Activated CD8-positive, alpha-beta memory T cell treated with anti-CD3 and anti-CD28 coated beads, Interleukin-2, amount 10 ng/mL, durations not matched to agents 7 days and 5 days (primary cell): ENCODE measurements at regions not wholly inside any gene's neighbourhood (a gene's known extent, or its start where the extent isn't known, plus 50 kb on each side); places are given as distances from the start of the nearest gene placed in this dataset.

Experiments
- ATAC-seq: fragments of 150-1000 bp; cut with Tn5 transposase; one replicate; pipeline ENCODE4 v1.10.0; 2021; ENCODE audit warnings: moderate library complexity
- CTCF ChIA-PET: fragments of 350-600 bp; sonication (Branson Sonifier 250); formaldehyde crosslinking; loops from one replicate; lab custom pipeline; 2021; ENCODE audit warnings: antibody characterized with exemption; lab: Charles Lee
- DNase-seq: peaks from one replicate; pipeline ENCODE4 v3.0.0-alpha.2; 2020
- H3K27ac Mint-ChIP-seq: one replicate; pipeline ENCODE4 v1.8.0; 2021; ENCODE audit warnings: mild to moderate bottlenecking, mixed read lengths
- H3K27me3 Mint-ChIP-seq: one replicate; pipeline ENCODE4 v1.8.0; 2021; ENCODE audit warnings: mixed read lengths
- H3K36me3 Mint-ChIP-seq: one replicate; pipeline ENCODE4 v1.8.0; 2021; ENCODE audit warnings: mild to moderate bottlenecking, mixed read lengths
- H3K4me1 Mint-ChIP-seq: one replicate; pipeline ENCODE4 v1.8.0; 2021; ENCODE audit warnings: mixed read lengths
- H3K4me3 Mint-ChIP-seq: one replicate; pipeline ENCODE4 v1.8.0; 2021; ENCODE audit warnings: mild to moderate bottlenecking, moderate library complexity, mixed read lengths
- H3K9me3 Mint-ChIP-seq: one replicate; pipeline ENCODE4 v1.8.0; 2022; ENCODE audit warnings: low read depth, mixed read lengths

DNA sequence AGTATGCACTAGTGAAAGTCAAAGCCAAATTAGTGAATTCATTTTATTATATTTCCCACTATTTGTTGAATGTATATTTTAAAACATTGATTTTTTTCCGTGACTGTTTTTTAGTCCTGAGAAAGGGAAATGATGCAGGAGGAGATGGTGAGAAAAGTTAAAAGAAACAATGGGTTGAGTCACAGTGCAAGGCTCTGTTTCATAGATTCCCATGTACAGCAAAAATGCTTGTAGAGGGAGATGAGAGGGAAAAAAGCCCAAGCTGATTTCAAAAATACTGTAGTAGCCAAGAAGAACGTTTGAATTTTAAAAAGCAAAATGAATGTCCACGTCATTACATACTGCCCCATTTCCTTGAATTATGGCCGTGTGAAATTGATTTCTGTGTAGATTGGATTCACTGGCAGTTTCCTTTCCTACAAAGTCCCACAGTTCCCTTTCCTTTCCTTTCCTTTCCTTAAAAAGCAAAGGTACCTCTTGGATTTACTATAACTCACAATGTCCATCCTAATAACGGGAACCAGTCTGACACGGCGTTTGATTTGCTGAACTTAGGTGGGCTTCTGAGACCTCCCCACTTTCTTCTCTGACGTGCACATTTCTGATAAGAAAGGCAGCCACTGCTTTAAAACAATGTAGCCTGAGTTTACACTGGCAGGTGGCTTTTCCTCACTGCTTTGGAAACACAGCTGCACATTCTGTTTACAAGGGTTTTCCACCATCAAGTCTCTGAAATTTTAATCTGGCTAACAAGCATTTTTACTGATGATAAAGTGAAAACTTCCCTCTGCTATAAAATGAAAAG is 63.7 kb downstream of the SPCS3 start:
- no peak overlapping the region for H3K27ac Mint-ChIP-seq
- ATAC-seq (no peak), DNase-seq (no peak)
- H3K9me3 Mint-ChIP-seq = no peaks in the 10 kb centered on the region
- CTCF ChIA-PET = no interaction called here
- H3K4me1 Mint-ChIP-seq = no peaks in the 10 kb centered on the region
- no peak overlapping the region for H3K4me3 Mint-ChIP-seq
- no peaks in the 10 kb centered on the region for H3K36me3 Mint-ChIP-seq
- no peaks in the 10 kb centered on the region for H3K27me3 Mint-ChIP-seq

DNA sequence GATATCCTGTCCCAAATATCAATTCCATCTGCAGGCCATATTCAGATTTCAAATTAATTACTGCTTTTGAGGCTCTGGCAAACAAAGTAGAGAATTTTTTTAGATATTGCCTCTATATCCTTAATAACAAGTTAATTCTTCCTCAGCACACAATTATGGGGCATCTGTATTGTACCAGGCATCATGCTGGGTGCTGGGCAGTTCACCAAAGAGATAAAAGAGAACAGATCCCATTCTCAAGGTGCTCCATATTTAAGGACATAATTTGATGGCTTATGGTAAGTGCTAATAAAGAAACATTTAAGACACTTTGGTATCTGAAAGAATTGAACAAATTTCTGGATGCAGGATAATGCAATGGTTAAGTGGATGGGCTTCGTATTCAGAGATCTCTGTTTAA is 65.8 kb downstream of the SPCS3 start:
- no peaks in the 10 kb centered on the region for H3K4me1 Mint-ChIP-seq
- H3K27ac Mint-ChIP-seq = no peak overlapping the region
- DNase-seq (no peak), ATAC-seq (no peak)
- H3K36me3 Mint-ChIP-seq = no peaks in the 10 kb centered on the region
- H3K27me3 Mint-ChIP-seq = no peaks in the 10 kb centered on the region
- CTCF ChIA-PET = no interaction called here
- H3K4me3 Mint-ChIP-seq = no peak overlapping the region
- no peaks in the 10 kb centered on the region for H3K9me3 Mint-ChIP-seq

DNA sequence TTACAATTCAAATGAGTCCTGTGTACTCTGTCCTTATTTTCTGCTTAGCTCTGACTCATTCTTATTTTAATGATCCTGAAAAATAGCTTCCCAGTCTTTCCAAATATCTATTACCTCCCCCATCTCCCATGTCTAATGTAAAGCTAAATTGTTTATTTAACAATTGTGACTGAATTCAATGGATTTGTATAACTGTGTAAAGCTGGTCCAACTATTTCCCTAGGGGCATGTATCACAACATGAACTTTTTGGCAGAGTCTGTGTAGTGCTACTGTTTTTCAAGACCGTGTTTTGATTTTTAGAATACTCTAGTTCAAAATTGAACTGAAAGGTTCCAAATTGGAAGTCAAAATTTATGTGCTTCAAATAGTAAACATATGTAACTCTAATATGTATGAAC is 67.8 kb downstream of the SPCS3 start:
- Mint-ChIP-seq H3K4me1 (no peaks in the 10 kb centered on the region), H3K27ac (no peak overlapping the region), H3K27me3 (no peaks in the 10 kb centered on the region), H3K36me3 (no peaks in the 10 kb centered on the region), H3K9me3 (no peaks in the 10 kb centered on the region), H3K4me3 (no peak overlapping the region)
- no peak for ATAC-seq
- CTCF ChIA-PET = no interaction called here
- no peak for DNase-seq

DNA sequence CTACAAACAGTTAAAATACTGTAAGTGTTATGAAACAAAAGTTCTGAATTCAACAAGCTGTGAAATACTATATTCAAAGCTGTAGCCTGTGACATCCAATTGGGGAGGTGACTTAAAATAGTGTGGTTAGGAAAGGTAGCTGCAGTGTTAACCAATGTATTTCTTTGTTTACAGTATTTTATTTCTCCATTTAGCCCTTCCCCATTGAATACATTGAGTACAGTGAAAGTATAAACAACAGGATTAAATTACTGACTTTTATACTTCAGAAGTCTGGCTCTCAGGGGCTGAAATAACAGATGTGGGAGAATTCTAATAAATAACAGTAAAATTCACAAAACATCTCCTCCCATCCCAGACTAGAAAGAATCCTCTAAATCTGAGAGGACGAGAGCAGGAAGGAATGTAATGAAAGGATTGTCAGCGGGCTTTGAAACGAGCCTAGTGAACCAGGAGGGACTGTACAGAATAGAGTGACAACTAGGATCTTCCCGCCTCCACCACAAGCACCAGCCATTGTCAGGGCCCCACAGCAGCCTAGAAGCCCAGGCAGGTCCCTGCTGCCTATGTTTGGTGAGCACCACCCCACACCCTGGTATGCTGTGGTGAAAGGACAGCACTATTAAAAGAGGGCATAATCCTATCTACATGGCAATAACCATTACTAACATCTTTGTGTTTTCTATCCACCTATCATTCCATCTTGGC is 73.7 kb downstream of the SPCS3 start:
- H3K27me3 Mint-ChIP-seq = no peaks in the 10 kb centered on the region
- H3K4me1 Mint-ChIP-seq = no peaks in the 10 kb centered on the region
- no peaks in the 10 kb centered on the region for H3K9me3 Mint-ChIP-seq
- H3K27ac Mint-ChIP-seq = no peak overlapping the region
- no peaks in the 10 kb centered on the region for H3K36me3 Mint-ChIP-seq
- ATAC-seq (no peak), DNase-seq (no peak)
- no peak overlapping the region for H3K4me3 Mint-ChIP-seq
- CTCF ChIA-PET = no interaction called here

GRCh38 chr4:176400816-176401461 is 81.2 kb downstream of the SPCS3 start:
- ATAC-seq (no peak), DNase-seq (no peak)
- Mint-ChIP-seq H3K27me3 (no peaks in the 10 kb centered on the region), H3K27ac (no peak overlapping the region), H3K4me1 (no peaks in the 10 kb centered on the region), H3K4me3 (no peak overlapping the region), H3K9me3 (no peaks in the 10 kb centered on the region), H3K36me3 (no peaks in the 10 kb centered on the region)
- CTCF ChIA-PET = no interaction called here

DNA sequence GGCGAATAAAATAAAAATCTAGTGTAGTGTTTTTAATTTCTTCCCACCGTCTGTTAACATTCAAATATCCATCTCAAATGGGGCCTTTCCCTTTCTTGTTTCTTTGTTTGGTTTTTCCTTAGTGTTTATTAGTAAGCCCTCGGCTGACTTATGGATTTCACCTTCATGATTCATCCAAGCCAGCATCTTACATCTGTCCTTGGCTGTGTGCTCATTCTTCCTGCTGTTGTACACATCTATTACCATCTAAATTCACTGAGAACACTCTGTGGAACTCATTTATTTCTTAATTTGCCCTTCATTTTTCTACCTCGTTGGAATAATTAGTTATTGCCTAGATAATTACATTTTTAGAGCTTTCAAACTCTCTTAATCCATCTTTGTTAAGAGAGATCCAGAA is 84.9 kb downstream of the SPCS3 start:
- Mint-ChIP-seq H3K36me3 (no peaks in the 10 kb centered on the region), H3K4me3 (no peak overlapping the region), H3K4me1 (no peaks in the 10 kb centered on the region), H3K9me3 (no peaks in the 10 kb centered on the region), H3K27ac (no peak overlapping the region), H3K27me3 (no peaks in the 10 kb centered on the region)
- CTCF ChIA-PET = no interaction called here
- DNase-seq (no peak), ATAC-seq (no peak)

- Mint-ChIP-seq H3K36me3 (no peaks in the 10 kb centered on the region), H3K27ac (no peak overlapping the region), H3K4me3 (no peak overlapping the region), H3K27me3 (no peaks in the 10 kb centered on the region), H3K9me3 (no peaks in the 10 kb centered on the region), H3K4me1 (no peaks in the 10 kb centered on the region)
- DNase-seq (no peak), ATAC-seq (no peak)
- CTCF ChIA-PET = no interaction called here
Observed at GRCh38 chr4:176406297-176406696, 86.5 kb downstream of the SPCS3 start.

GRCh38 chr4:176406736-176407135 is 87.0 kb downstream of the SPCS3 start:
- DNase-seq = no peak
- no peaks in the 10 kb centered on the region for H3K27me3 Mint-ChIP-seq
- CTCF ChIA-PET = no interaction called here
- H3K27ac Mint-ChIP-seq = no peak overlapping the region
- H3K9me3 Mint-ChIP-seq = no peaks in the 10 kb centered on the region
- no peaks in the 10 kb centered on the region for H3K36me3 Mint-ChIP-seq
- H3K4me1 Mint-ChIP-seq = no peaks in the 10 kb centered on the region
- ATAC-seq = no peak
- no peak overlapping the region for H3K4me3 Mint-ChIP-seq

GRCh38 chr4:176409627-176410026 is 89.9 kb downstream of the SPCS3 start:
- CTCF ChIA-PET = no interaction called here
- no peaks in the 10 kb centered on the region for H3K9me3 Mint-ChIP-seq
- H3K27me3 Mint-ChIP-seq = no peaks in the 10 kb centered on the region
- no peak overlapping the region for H3K27ac Mint-ChIP-seq
- DNase-seq (no peak), ATAC-seq (no peak)
- no peak overlapping the region for H3K4me3 Mint-ChIP-seq
- H3K4me1 Mint-ChIP-seq = no peaks in the 10 kb centered on the region
- H3K36me3 Mint-ChIP-seq = no peaks in the 10 kb centered on the region

- Mint-ChIP-seq H3K36me3 (no peaks in the 10 kb centered on the region), H3K4me1 (no peaks in the 10 kb centered on the region), H3K27me3 (peaks cover 2% of the 10 kb centered on the region), H3K27ac (no peak overlapping the region), H3K4me3 (no peak overlapping the region), H3K9me3 (no peaks in the 10 kb centered on the region)
- CTCF ChIA-PET = no interaction called here
- DNase-seq = no peak
- ATAC-seq = no peak
Observed at GRCh38 chr4:176413171-176413570, 93.4 kb downstream of the SPCS3 start.

DNA sequence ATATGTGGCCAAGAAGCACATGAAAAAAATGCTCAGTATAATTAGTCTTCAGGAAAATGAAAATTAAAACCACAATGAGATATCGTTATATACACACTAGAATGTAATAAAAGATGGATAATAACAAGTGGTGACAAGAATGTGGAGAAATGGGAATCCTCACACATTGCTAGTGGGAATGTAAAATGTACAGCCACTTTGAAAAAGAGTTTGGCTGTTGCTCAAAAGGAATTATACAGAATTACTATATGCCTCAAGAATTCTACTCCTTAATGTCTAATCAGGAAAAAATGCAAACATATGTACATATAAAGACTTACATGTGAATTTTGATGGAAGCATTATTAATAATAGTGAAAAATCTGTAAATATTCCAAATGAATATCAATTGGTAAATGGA is 102.2 kb downstream of the SPCS3 start:
- Mint-ChIP-seq H3K4me3 (no peak overlapping the region), H3K27me3 (peaks cover 2% of the 10 kb centered on the region), H3K36me3 (no peaks in the 10 kb centered on the region), H3K27ac (no peak overlapping the region), H3K4me1 (no peaks in the 10 kb centered on the region), H3K9me3 (no peaks in the 10 kb centered on the region)
- CTCF ChIA-PET = no interaction called here
- no peak for ATAC-seq
- DNase-seq = no peak

GRCh38 chr4:176422511-176422910 is 102.7 kb downstream of the SPCS3 start:
- H3K4me1 Mint-ChIP-seq = no peaks in the 10 kb centered on the region
- ATAC-seq (no peak), DNase-seq (no peak)
- no peaks in the 10 kb centered on the region for H3K36me3 Mint-ChIP-seq
- no peaks in the 10 kb centered on the region for H3K9me3 Mint-ChIP-seq
- no peak overlapping the region for H3K4me3 Mint-ChIP-seq
- CTCF ChIA-PET = no interaction called here
- no peaks in the 10 kb centered on the region for H3K27me3 Mint-ChIP-seq
- no peak overlapping the region for H3K27ac Mint-ChIP-seq

DNA sequence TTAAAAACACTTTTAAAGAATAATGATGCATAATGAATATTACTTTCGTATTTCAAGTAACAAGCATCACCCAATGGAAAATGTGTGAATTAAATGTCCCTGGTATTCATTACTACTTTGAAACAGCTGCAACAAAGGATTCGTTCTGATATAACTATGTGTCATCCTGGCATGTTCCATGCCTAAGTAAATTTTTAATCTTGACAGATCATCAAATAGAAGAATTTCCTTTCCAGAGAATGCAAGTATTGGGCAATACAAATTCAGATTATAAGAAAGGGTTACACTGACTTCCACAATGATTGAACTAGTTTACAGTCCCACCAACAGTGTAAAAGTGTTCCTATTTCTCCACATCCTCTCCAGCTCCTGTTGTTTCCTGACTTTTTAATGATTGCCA is 105.3 kb downstream of the SPCS3 start:
- CTCF ChIA-PET = no interaction called here
- no peaks in the 10 kb centered on the region for H3K9me3 Mint-ChIP-seq

More for the DNA sequence above, 105.3 kb downstream of the SPCS3 start:
- Mint-ChIP-seq H3K4me3 (no peak overlapping the region), H3K27me3 (no peaks in the 10 kb centered on the region), H3K36me3 (no peaks in the 10 kb centered on the region), H3K4me1 (no peaks in the 10 kb centered on the region), H3K27ac (no peak overlapping the region)
- DNase-seq (no peak), ATAC-seq (no peak)
